HepG2 (cell line): ENCODE measurements at regions not wholly inside any gene's neighbourhood (a gene's known extent, or its start where the extent isn't known, plus 50 kb on each side); places are given as distances from the start of the nearest gene placed in this dataset.

ENCODE experiments used
- ATAC-seq: fragments of 200-7000 bp; cut with Tn5 transposase; 3 replicates; pipeline ENCODE4 v1.9.1; 2020; ENCODE audit warnings: mild to moderate bottlenecking, moderate library complexity
- BruUV-seq: library from RNA; stranded (reverse); fragments of 400-500 nt; replicated peaks from 2 replicates; lab custom pipeline; 2021; lab: Mats Ljungman, UMichigan
- CTCF ChIA-PET: fragments of 300-600 bp; formaldehyde crosslinking; extraction: SDS; loops from one replicate; lab custom pipeline; 2021; ENCODE audit warnings: low total read pairs, inconsistent platforms, low intra/inter-chr PET ratio; lab: Yijun Ruan, JAX
- POLR2A ChIA-PET: fragments of 350-600 bp; sonication (Branson Sonifier 250); formaldehyde crosslinking; loops from one replicate; lab custom pipeline; 2020; ENCODE audit warnings: antibody characterized with exemption, inconsistent platforms; lab: Yijun Ruan, JAX
- DNase-seq: peaks from one replicate; pipeline ENCODE4 v3.0.0-alpha.2; 2015; ENCODE audit warnings: low spot score
- FAIRE-seq: peaks from 3 replicates; lab custom pipeline; 2011; peaks lifted over from hg19 to GRCh38; lab: Jason Lieb, UNC
- H2AFZ ChIP-seq: one replicate; pipeline ENCODE4 v1.6.1; 2011; ENCODE audit warnings: low read length, inconsistent platforms
- H3K27ac ChIP-seq: fragments of 300-600 bp; 3 replicates; pipeline ENCODE4 v1.8.0; 2011; ENCODE audit warnings: mixed run types, mild to moderate bottlenecking, mixed read lengths, low read length, inconsistent platforms; ENCODE audit not compliant: insufficient read depth; ENCODE audit errors: extremely low read length
- H3K27me3 ChIP-seq, 2 experiments: fragments of 200-600 bp in 1 of 2; 2 replicates in 1 of 2; 3 replicates in 1 of 2; pipeline versions ENCODE4 v1.6.0 to v1.8.0; 2011; ENCODE audit warnings: low read length in 2 of 2, mild to moderate bottlenecking in 2 of 2, moderate library complexity in 2 of 2, inconsistent platforms in 1 of 2; ENCODE audit not compliant: insufficient read depth in 2 of 2, control insufficient read depth in 1 of 2
- H3K36me3 ChIP-seq, 2 experiments: fragments of 200-600 bp in 1 of 2; replicated peaks in 1 of 2; 2 replicates in 1 of 2; 3 replicates in 1 of 2; pipeline versions ENCODE4 v1.5.1 to v1.8.0; 2011; ENCODE audit warnings: low read length in 2 of 2, inconsistent platforms in 1 of 2; ENCODE audit not compliant: insufficient read depth in 2 of 2, control insufficient read depth in 1 of 2
- H3K4me1 ChIP-seq: 2 replicates; pipeline ENCODE4 v1.5.1; 2012; ENCODE audit warnings: low read length, inconsistent platforms; ENCODE audit not compliant: insufficient read depth
- H3K4me2 ChIP-seq: 2 replicates; pipeline ENCODE4 v1.6.0; 2011; ENCODE audit warnings: low read depth, low read length, inconsistent platforms
- H3K4me3 ChIP-seq, 3 experiments: fragments of 200-600 bp in 1 of 3; sonication (generic), shearing (Covaris generic) in 1 of 3; replicated peaks in 1 of 3; 2 replicates each; pipeline ENCODE4 v1.5.1; 2011 to 2016; ENCODE audit warnings: low read length in 3 of 3, inconsistent platforms in 2 of 3, low read depth in 2 of 3, mild to moderate bottlenecking in 2 of 3, control low read depth in 1 of 3, mixed read lengths in 1 of 3; ENCODE audit not compliant: insufficient read depth in 1 of 3
- H3K79me2 ChIP-seq: one replicate; pipeline ENCODE4 v1.6.1; 2011; ENCODE audit warnings: low read length, inconsistent platforms; ENCODE audit not compliant: insufficient read depth
- H3K9ac ChIP-seq: 2 replicates; pipeline ENCODE4 v1.6.0; 2011; ENCODE audit warnings: mild to moderate bottlenecking, low read depth, low read length, inconsistent platforms; ENCODE audit not compliant: insufficient read depth
- H3K9me3 ChIP-seq: 2 replicates; pipeline ENCODE4 v1.5.1; 2012; ENCODE audit warnings: mild to moderate bottlenecking, low read length
- H4K20me1 ChIP-seq: 2 replicates; pipeline ENCODE4 v1.6.0; 2011; ENCODE audit warnings: inconsistent platforms, mild to moderate bottlenecking, low read length, moderate library complexity; ENCODE audit not compliant: insufficient read depth
- AGO1 ChIP-seq: fragments of 200-400 bp; formaldehyde crosslinking; IDR thresholded peaks from 2 replicates; pipeline ENCODE4 v1.6.1; 2017; ENCODE audit warnings: mild to moderate bottlenecking, low read depth, low read length, moderate library complexity; ENCODE audit not compliant: poor library complexity, severe bottlenecking
- ATAD3A ChIP-seq: sonication (generic); formaldehyde crosslinking; IDR thresholded peaks from 2 replicates; pipeline ENCODE4 v1.4.0; 2020; ENCODE audit warnings: missing genetic modification reagents
- CENPBD1 ChIP-seq: sonication (generic); formaldehyde crosslinking; IDR thresholded peaks from 2 replicates; pipeline ENCODE4 v1.8.0; 2022; ENCODE audit warnings: missing genetic modification reagents, low read depth, mild to moderate bottlenecking, borderline replicate concordance
- ETV5 ChIP-seq: IDR thresholded peaks from 2 replicates; pipeline ENCODE4 v1.6.1; 2018; ENCODE audit warnings: missing biosample characterization, missing genetic modification reagents, inconsistent platforms, borderline replicate concordance
- GLMP ChIP-seq: sonication (generic); formaldehyde crosslinking; IDR thresholded peaks from 2 replicates; pipeline ENCODE4 v1.9.0; 2021; ENCODE audit warnings: missing genetic modification reagents, mild to moderate bottlenecking, borderline replicate concordance
- MAFF ChIP-seq: IDR thresholded peaks from 2 replicates; pipeline ENCODE4 v1.6.1; 2011; ENCODE audit warnings: low read depth, low read length, improper control_type of control experiment
- MAFK ChIP-seq, 2 experiments: IDR thresholded peaks in 1 of 2; conservative IDR thresholded peaks in 1 of 2; 2 replicates each; pipeline ENCODE4 v1.6.1; 2011; ENCODE audit warnings: improper control_type of control experiment in 2 of 2, low read length in 2 of 2
- REST ChIP-seq, 2 experiments: IDR thresholded peaks; 2 replicates each; pipeline ENCODE4 v1.6.1; 2011 to 2012; ENCODE audit warnings: low read length in 2 of 2, borderline replicate concordance in 1 of 2, low read depth in 1 of 2, mild to moderate bottlenecking in 1 of 2, moderate library complexity in 1 of 2
- SMAD3 ChIP-seq: sonication (generic); formaldehyde crosslinking; IDR thresholded peaks from 2 replicates; pipeline ENCODE4 v1.4.0; 2020; ENCODE audit warnings: missing genetic modification reagents
- ZNF264 ChIP-seq: sonication (generic); formaldehyde crosslinking; IDR thresholded peaks from 2 replicates; pipeline ENCODE4 v1.4.0; 2020; ENCODE audit warnings: missing genetic modification reagents
- ZNF501 ChIP-seq: sonication (generic); formaldehyde crosslinking; IDR thresholded peaks from 2 replicates; pipeline ENCODE4 v1.5.1; 2020; ENCODE audit warnings: mild to moderate bottlenecking, moderate library complexity, missing genetic modification reagents
- ZXDC ChIP-seq: sonication (generic); formaldehyde crosslinking; IDR thresholded peaks from 2 replicates; pipeline ENCODE4 v1.5.0; 2020; ENCODE audit warnings: mild to moderate bottlenecking, missing genetic modification reagents
- WGBS: methylation state at CpG from one replicate; pipeline ENCODE4 v1.1.6; 2017; ENCODE audit warnings: low lambda C conversion rate; 5-methylcytosine and 5-hydroxymethylcytosine counted together
- in situ Hi-C: cut with HindIII; loops from 2 replicates; pipeline ENCODE4 v1.10.0; 2017; ENCODE audit warnings: low pct_unique_long_range_greater_than_20kb; ENCODE audit not compliant: extremely low pct_ligation_motif_present
- intact Hi-C: fragments of 100-400 bp; cut with micrococcal nuclease; formaldehyde crosslinking; loops from one replicate; pipeline ENCODE4 v1.10.0; 2022; ENCODE audit not compliant: unreplicated experiment
- TF ChIP-seq, protein P1 (sequence below): sonication (generic); formaldehyde crosslinking; IDR thresholded peaks from 2 replicates; pipeline ENCODE4 v1.8.1; 2022; ENCODE audit warnings: mild to moderate bottlenecking, missing genetic modification reagents

GRCh38 chr2:17059458-17059857 is 393.8 kb upstream of the CYRIA start (continued):
- no peak for TF ChIP-seq REST (IDR thresholded peaks at IDR 0.05; ENCODE audit: borderline replicate concordance in 1 of 2, low read depth in 1 of 2, low read length in 2 of 2)
- TF ChIP-seq ZNF264, result no peak
- no peak for TF ChIP-seq ATAD3A

GRCh38 chr2:17058772-17059402 is 393.3 kb upstream of the CYRIA start:
- POLR2A ChIA-PET, result no interaction called here
- in situ Hi-C loops, result no loop called here
- no peak for FAIRE-seq
- TF ChIP-seq AGO1, result no peak
- TF ChIP-seq CENPBD1 (CRISPR knock-in tag), result no peak
- TF ChIP-seq ETV5 (CRISPR knock-in tag), result no peak
- TF ChIP-seq ZXDC (CRISPR knock-in tag), result no peak
- peak; percentile 66 for TF ChIP-seq MAFF
- TF ChIP-seq GLMP, result no peak
- TF ChIP-seq ZNF501, result no peak
- TF ChIP-seq, protein P1, sequence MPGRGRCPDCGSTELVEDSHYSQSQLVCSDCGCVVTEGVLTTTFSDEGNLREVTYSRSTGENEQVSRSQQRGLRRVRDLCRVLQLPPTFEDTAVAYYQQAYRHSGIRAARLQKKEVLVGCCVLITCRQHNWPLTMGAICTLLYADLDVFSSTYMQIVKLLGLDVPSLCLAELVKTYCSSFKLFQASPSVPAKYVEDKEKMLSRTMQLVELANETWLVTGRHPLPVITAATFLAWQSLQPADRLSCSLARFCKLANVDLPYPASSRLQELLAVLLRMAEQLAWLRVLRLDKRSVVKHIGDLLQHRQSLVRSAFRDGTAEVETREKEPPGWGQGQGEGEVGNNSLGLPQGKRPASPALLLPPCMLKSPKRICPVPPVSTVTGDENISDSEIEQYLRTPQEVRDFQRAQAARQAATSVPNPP, result no peak
- TF ChIP-seq SMAD3 (CRISPR knock-in tag), result no peak
- TF ChIP-seq MAFK (conservative IDR thresholded peaks at IDR 0.05 in 1 of 2, IDR thresholded peaks at IDR 0.05 in 1 of 2; ENCODE audit: low read length in 2 of 2), result peak; percentile 59 to 78

More at GRCh38 chr2:17058772-17059402, 393.3 kb upstream of the CYRIA start:
- CTCF ChIA-PET, result no interaction called here
- Histone ChIP-seq H2AFZ (no peak overlapping the region), H3K4me3 (no peak overlapping the region), H3K4me1 (no peaks in the 10 kb centered on the region), H3K9ac (no peak overlapping the region), H3K4me2 (no peak overlapping the region), H3K79me2 (no peaks in the 10 kb centered on the region), H3K9me3 (no peaks in the 10 kb centered on the region), H3K36me3 (no peaks in the 10 kb centered on the region), H4K20me1 (no peaks in the 10 kb centered on the region), H3K27me3 (no peaks in the 10 kb centered on the region), H3K27ac (no peak overlapping the region)
- BruUV-seq, result no TSS peak
- no peak for DNase-seq
- intact Hi-C loops, result no loop called here
- no peak for ATAC-seq
- 27% methylated on average over 3 of the region's 3 CpGs for WGBS
